HG03095 (cell line): ENCODE measurements at regions not wholly inside any gene's neighbourhood (a gene's known extent, or its start where the extent isn't known, plus 50 kb on each side); places are given as distances from the start of the nearest gene placed in this dataset.
"Not testable (repeated sequence)": the region's sequence is repeated elsewhere in the genome, so short reads cannot be mapped to it uniquely, and the experiment has no call there.

Experiments used
- ATAC-seq: cut with Tn5 transposase; IDR thresholded peaks from one replicate; pipeline ENCODE4 v1.9.1; 2021; ENCODE audit warnings: moderate library complexity; ENCODE audit not compliant: unreplicated experiment

- no peak for ATAC-seq
Measured at GRCh38 chr13:94906605-94907004, 194.3 kb upstream of the SOX21 start.

DNA sequence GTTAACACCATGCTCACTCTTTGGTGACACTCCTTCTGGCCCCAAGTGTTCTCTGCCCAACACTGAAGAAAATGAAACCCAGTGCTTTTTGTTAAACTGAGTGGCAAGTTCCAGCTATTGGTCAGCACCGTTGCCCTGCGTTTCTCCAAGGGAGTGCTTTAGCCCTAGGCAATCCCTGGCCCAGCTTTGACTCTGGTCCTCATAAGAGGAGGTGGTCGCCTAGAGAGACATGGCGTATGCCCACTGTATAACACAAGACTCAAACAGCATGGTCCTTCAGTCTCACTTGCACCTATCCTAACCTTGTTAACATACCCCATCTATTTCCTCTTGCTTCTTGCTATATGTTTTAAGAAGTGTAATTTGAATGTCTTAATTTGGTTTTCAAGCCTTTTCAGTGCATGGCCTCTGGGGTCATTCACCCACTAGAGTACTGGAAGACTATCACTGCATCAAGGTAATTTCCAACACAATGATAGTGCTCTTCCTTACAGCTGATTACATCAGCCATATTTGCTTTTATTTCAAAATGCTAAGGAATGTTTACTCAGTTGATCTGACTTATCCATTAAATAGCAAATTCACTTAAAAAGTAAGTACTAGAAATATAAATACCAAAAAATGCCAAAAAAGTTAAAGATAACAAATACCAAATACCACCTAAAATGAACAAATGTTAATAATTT is 190.5 kb upstream of the SOX21 start:
- no peak for ATAC-seq

DNA sequence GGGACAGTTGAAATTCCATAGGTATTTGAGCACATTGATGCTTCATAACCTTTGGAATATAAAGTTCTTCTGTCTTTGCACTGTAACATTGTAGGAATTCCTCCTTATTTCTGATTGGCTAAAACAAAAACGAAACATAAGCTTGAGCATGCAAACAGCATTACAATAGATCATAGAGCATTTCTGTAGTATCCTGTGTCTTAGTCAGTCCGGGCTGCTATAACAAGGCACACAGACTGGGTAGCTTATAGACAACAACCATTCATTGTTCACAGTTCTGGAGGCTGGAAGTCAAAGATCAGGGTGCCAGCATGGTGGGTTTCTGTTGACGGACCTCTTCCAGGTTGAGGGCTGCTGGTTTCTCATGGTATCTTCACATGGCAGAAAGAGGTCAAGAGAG is 188.7 kb upstream of the SOX21 start:
- ATAC-seq, result no peak

DNA sequence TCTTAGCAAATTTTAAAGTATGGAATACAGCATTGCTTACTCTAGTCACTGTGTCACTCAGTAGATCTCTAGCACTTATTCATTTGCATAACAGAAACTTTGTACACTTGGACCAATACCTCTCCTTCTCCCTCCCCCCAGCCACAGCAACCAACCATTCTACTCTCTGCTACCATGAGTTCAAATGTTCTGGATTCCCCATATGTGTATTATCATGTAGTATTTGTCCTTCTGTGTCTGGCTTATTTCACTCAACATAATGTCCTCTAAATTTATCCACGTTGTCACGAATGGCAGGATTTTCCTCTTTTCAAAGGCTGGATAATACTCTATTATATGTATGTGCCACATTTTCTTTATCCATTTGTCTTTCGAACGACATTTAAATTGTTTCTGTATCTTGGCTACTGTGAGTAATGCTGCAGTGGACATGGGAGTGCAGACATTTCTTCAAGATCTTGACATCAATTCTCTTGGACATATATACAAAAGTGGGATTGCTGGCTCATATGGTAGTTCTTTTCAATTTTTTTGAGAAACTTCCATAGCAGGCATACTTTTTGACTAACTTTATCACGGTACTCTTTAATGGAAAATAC is 184.5 kb upstream of the SOX21 start:
- ATAC-seq, result no peak

DNA sequence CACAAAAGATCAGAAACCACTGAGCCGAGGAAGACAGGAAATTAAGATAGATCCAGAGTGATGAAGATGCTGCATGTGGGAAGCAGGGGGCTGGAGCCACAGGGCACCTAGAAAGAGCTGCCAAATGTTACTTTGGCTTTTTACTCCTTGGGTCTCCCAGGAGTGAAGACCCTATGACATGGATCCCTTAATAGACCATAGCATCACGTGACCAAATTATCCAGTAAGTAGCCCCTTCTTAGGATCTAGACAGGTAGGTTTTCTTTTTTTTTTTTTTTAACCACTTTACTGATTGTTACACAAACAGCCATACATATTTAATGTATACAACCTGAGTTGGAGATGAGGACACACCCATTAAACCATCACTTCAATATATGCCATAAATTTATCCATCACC is 183.9 kb upstream of the SOX21 start:
- no peak for ATAC-seq

DNA sequence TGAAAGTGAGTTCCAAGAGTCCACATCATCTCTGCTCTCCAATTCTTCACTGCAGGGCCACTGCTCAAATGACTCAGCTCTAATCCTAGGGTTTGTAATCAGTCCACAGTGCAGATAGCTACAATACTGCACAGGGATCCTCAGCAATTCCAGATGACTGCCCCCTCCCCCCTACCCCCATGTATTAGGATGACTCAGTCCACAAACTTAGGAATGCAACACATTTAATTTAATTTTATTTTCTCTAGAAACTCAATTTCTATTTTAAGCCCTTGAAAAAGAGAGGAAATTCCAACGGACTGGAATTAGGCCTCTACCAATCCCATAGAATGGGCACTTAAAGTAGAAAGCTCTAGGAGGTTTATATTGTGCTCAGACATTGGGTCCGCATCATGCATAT is 173.8 kb upstream of the SOX21 start:
- ATAC-seq, result no peak

DNA sequence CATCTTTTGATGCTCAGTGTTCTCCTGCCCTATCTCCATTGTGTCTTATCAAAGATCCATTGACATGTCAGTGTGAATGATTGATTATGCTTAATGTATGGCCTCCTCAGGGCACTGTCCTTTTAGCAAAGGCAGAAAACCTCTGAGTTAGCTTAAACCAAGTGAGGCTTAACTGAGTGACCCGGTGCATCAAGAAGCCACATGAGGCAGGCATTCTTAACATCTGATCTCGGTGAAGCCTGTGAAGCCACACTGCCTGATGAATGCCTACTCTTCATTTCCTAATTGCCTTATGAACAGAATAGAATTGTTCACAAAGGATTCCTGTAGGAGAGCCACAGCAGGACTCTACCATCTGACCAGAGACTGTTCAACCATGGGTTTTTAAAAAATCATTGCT is 168.1 kb upstream of the SOX21 start:
- ATAC-seq, result no peak

DNA sequence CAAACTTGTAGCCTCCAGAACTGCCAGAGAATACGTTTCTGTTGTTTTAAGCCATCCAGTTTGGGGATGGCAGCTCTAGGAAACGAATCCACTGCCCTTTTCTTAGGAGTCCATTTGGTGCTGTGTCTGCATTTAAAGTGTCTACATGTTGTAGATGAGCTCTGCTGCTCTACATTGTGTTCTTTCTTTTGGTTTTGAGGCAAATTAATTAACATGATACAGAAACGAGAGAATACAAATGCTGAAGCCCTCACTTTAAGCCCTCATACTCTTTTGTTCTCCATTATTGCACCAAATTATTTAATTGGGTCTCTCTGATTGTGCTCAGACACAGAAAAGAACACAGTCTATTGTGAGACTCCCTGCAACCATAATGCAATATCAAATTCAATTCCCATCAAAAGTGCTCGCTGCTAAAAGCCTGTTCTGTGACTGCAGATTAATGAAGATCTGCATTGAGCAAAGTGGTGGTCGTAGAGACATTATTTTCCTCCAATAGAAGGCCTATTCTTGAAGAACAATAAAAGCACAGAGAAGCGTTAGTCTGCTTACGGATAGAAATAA is 166.3 kb upstream of the SOX21 start:
- ATAC-seq, result no peak

DNA sequence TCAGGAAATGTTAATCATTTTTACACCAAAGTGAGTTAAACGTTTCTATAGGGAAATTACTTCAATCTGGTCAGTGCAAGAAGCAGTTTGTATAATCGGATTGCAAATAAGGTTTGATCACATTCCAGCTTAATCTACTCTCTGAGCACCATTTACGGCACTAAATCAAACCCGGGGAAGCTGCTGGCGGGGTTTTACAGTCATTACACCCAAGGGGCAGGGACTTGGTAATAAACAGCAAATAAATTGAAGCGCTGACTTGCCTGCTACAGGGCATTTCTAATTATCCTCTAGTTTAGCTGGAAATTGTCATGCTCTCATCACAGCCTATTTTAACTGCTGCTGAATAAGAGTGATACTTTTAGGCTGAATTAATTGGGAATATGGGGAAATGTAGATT is 152.1 kb upstream of the SOX21 start:
- no peak for ATAC-seq

- ATAC-seq, result no peak
Measured at GRCh38 chr13:94860981-94861407, 148.6 kb upstream of the SOX21 start.

- ATAC-seq, result no peak
Measured at GRCh38 chr13:94859811-94860210, 147.5 kb upstream of the SOX21 start.

DNA sequence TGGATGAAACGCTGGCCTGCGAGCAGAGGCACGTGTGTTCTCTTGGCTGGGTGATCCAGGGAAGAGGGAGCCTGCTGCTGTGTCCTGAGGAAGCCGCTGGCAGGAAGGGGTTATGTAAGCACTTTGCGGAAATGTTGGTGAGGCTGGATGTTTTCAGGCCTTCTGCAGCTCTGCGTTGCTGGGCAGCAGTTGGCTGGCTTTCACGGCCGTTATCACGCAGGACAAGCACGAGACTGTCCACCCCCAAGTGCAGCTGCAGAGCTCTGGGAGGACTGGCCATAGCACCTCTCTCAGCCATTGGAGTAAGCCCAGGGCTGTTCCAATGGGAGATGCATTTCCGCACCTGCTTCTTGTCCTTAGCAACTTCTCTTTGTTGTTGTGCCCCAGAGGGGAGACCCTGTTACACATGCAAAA is 146.9 kb upstream of the SOX21 start:
- ATAC-seq, result no peak

DNA sequence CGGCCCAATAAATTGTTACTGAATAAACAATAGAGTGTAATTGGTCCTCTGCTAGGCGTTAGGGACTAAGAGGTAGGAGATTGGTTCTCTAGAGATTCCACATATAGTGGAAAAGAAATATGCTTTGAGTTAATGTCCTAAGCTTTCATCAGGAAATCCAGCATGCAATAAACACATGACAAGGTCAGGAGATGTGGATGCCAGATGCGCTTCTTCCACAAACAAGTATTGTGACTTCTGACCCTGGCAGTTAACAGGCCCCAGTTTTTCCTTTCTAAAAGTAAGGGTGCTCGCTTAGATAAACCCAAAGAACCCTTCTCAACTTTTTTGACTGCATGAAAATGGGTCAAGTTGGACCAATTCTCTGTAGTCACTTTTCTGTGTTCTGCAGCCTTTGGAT is 146.5 kb upstream of the SOX21 start:
- no peak for ATAC-seq

DNA sequence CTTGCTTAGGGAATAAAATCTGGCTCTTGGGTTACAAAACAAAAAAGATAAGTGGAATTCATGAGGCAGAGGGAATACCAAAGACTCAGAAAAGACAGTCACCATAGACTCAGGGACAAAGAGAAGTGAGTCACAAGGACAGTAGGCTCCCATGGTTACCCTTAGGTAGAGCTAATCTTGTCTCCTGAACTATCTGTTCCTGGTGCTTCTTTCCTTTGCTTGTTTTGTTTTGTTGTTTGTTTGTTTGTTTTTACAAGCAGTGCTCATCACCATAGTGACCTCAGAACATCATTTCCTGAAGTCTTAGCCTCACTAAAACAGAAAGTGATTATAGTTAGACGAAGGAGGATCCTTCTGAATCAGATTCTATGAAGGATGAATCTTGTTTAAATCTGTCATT is 142.3 kb upstream of the SOX21 start:
- no peak for ATAC-seq

DNA sequence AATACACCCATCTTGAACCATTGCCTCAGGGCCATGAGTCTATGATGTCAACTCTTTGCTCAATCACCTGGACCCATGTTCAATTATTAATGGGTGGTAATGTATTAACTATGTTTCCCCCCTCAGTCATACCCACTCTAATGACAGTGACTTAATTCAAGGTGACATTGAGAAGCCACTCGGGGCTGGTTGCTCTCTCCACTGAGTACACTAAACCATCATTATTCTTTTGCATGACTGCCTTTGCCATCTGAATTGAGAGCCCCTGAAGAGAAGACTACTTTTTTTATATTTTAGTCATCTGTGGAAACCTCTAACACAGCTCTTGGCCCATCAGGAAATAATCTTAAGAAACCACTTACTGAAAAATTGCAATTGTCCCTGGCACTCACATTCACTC is 139.2 kb upstream of the SOX21 start:
- ATAC-seq, result no peak

GRCh38 chr13:94849254-94849653 is 136.9 kb upstream of the SOX21 start:
- ATAC-seq, result no peak

DNA sequence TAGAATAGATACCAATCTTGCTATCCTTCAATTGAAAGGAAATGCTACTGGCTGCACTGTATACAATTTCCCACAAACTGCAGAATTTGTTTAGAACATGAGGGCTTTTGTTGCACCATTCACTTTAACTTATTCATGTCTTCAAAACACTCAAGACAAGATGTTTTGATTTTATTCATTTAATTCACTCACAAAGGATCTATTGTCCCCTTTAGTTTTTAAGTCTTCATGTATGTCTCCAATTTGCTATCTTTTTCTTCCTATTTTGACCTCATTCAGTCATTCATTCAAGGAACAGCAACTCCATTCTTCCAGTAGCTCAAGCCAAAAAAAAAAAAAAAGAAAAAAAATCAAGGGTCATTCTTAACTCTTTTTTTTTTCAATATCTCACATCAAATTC is 130.6 kb upstream of the SOX21 start:
- no peak for ATAC-seq

DNA sequence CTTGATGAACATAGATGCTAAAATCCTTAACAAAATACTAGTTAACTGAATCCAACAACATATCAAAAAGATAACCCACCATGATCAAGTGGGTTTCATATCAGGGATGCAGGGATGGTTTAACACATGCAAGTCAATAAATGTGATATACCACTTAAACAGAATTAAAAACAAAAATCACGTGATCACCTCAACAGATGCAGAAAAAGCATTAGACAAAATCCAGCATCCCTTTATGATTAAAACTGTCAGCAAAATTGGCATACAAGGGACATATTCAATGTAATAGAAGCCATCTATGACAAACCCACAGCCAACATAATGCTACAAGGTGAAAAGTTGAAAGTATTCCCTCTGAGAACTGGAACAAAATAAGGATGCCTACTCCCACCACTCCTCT is 124.7 kb upstream of the SOX21 start:
- ATAC-seq, result not testable (repeated sequence)

DNA sequence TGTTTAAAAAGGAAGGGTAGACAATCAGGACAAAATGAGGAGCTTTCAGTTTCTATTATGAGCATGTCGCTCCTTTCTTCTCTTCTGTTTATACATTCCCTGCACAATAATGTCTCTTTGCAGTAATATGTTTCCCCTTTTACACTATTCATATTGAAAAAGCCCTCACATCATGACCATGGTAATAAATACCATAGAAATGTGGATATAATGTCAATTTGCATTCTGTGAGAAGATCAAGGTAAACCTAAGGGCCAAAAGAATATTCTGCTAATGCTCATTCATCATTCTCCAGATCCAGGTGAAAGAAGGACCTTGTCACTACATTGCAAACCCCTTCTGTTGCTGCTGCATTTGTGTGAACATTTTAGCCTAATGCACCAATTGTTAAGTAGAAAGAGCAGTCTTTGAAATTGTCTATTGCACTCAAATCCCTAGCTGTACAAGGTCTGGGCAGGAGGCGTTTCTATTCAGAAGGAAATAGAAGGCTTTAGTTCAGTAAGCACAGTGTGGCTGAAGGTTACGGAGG is 117.6 kb upstream of the SOX21 start:
- ATAC-seq, result no peak

DNA sequence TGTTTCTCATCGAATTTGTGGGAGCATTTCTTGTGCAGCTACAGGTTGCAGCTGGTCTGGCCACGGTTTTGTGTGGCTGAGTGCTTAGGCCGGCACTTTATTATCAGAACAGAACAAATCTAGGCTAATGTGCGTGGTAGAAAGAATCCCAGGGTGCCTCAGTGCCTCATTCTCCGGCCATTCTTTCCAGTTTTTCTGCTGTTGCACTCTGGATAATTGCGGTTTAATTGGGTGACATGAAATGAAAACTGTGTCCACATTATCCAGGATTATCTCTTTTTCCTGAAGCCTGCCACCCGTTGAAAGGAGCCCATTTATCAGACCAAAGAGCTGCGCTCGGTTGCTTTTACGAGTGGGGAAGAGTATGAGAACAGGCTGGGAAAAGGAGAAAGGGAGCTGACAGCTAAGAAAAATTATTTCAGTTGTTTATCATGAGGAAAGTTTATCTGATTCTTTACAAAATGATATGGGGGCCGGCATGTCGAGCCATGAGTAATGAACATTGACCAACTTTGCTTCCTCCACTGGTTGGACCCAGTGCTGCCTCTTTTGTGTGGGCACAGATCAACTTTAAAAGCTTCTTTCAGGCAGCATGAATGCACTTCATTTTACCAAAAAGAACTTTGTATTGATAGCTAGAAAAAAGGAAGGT is 117.0 kb upstream of the SOX21 start:
- no peak for ATAC-seq

GRCh38 chr13:94827566-94827965 is 115.2 kb upstream of the SOX21 start:
- ATAC-seq, result no peak

DNA sequence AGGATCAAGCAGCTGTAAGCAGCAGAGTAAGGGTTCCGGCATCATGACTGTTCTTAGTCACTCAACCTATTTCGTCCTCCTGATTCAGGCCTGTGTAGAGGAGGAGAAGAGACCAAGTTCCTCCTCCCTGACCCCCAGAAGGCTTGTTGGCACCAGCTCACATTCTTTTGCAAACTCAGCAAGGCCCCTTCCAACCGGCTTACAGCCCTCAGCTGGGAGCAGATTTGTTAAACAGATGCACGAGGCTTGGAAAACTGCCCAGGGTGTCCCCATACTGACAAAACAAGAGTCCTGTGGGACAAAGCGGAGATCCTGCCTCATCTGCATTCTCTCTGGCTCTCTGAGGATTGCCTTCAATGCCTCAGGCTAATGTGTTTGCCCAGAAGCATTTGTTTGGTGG is 113.2 kb upstream of the SOX21 start:
- no peak for ATAC-seq
